GM12878 (cell line): ENCODE measurements at regions not wholly inside any gene's neighbourhood (a gene's known extent, or its start where the extent isn't known, plus 50 kb on each side); places are given as distances from the start of the nearest gene placed in this dataset.

Source experiments
- ATAC-seq: fragments of 200-7000 bp; cut with Tn5 transposase; 3 replicates; pipeline ENCODE4 v1.9.1; 2020; ENCODE audit warnings: mild to moderate bottlenecking, moderate library complexity
- BruUV-seq: library from RNA; stranded (reverse); fragments of 400-500 nt; replicated peaks from 2 replicates; lab custom pipeline; 2021; lab: Mats Ljungman, UMichigan
- CTCF ChIA-PET: fragments of 300-600 bp; sonication (Branson Sonifier 250); formaldehyde crosslinking; extraction: SDS; loops from one replicate; lab custom pipeline; 2021; ENCODE audit warnings: inconsistent platforms; lab: Yijun Ruan, JAX
- POLR2A ChIA-PET: fragments of 350-600 bp; formaldehyde crosslinking; extraction: SDS; loops from one replicate; lab custom pipeline; 2021; ENCODE audit warnings: inconsistent platforms; lab: Charles Lee
- RAD21 ChIA-PET: fragments of 300-600 bp; sonication (Branson Sonifier 250); formaldehyde crosslinking; loops from one replicate; lab custom pipeline; 2023; ENCODE audit warnings: antibody characterized with exemption; ENCODE audit not compliant: unreplicated experiment; lab: Charles Lee
- SMC1A ChIA-PET: fragments of 300-600 bp; sonication (Branson Sonifier 250); formaldehyde crosslinking; loops from one replicate; lab custom pipeline; 2023; ENCODE audit not compliant: unreplicated experiment, uncharacterized antibody; lab: Charles Lee
- DNase-seq: peaks from one replicate; pipeline ENCODE4 v3.0.0-alpha.2; 2011; ENCODE audit warnings: low read depth, low spot score
- FAIRE-seq: peaks from 3 replicates; lab custom pipeline; 2011; peaks lifted over from hg19 to GRCh38; lab: Jason Lieb, UNC
- H2AFZ ChIP-seq: 2 replicates; pipeline ENCODE4 v1.6.0; 2011; ENCODE audit warnings: low read depth, low read length, control low read depth; ENCODE audit not compliant: control insufficient read depth
- H3K27ac ChIP-seq: 2 replicates; pipeline ENCODE4 v1.5.1; 2011; ENCODE audit warnings: control low read depth; ENCODE audit not compliant: control insufficient read depth, insufficient read depth
- H3K27me3 ChIP-seq, 2 experiments: replicated peaks in 1 of 2; 2 replicates each; pipeline versions ENCODE4 v1.6.0 to v1.6.1; 2011; ENCODE audit warnings: low read length in 1 of 2; ENCODE audit not compliant: control insufficient read depth in 2 of 2, insufficient read depth in 2 of 2
- H3K36me3 ChIP-seq, 2 experiments: 2 replicates each; pipeline ENCODE4 v1.5.1; 2011; ENCODE audit warnings: low read length in 1 of 2; ENCODE audit not compliant: control insufficient read depth in 2 of 2, insufficient read depth in 2 of 2
- H3K4me1 ChIP-seq: 2 replicates; pipeline ENCODE4 v1.6.1; 2011; ENCODE audit warnings: mild to moderate bottlenecking, low read length, moderate library complexity, mixed read lengths; ENCODE audit not compliant: control insufficient read depth, insufficient read depth
- H3K4me2 ChIP-seq: 2 replicates; pipeline ENCODE4 v1.6.0; 2011; ENCODE audit warnings: control low read depth; ENCODE audit not compliant: control insufficient read depth, insufficient read depth
- H3K4me3 ChIP-seq: fragments of 200-600 bp; sonication (generic); 2 replicates; pipeline ENCODE4 v1.5.1; 2016
- H3K79me2 ChIP-seq: 2 replicates; pipeline ENCODE4 v1.6.0; 2011; ENCODE audit warnings: low read length; ENCODE audit not compliant: control insufficient read depth, insufficient read depth
- H3K9ac ChIP-seq: 2 replicates; pipeline ENCODE4 v1.8.0; 2011; ENCODE audit warnings: low read length, control low read depth, mixed read lengths; ENCODE audit not compliant: control insufficient read depth, insufficient read depth
- H3K9me3 ChIP-seq: replicated peaks from 3 replicates; pipeline ENCODE4 v1.5.1; 2011; ENCODE audit warnings: mild to moderate bottlenecking, low read length; ENCODE audit not compliant: control insufficient read depth, insufficient read depth
- H4K20me1 ChIP-seq: 2 replicates; pipeline ENCODE4 v1.6.0; 2011; ENCODE audit not compliant: control insufficient read depth, insufficient read depth
- CBX5 ChIP-seq: sonication (generic); IDR thresholded peaks from 2 replicates; pipeline ENCODE4 v1.6.1; 2016; ENCODE audit warnings: low read depth, moderate library complexity, mild to moderate bottlenecking, inconsistent platforms
- CHD4 ChIP-seq: fragments of 200-600 bp; sonication (generic); IDR thresholded peaks from 2 replicates; pipeline ENCODE4 v1.6.1; 2016; ENCODE audit warnings: mild to moderate bottlenecking
- EZH2 ChIP-seq: IDR thresholded peaks from 2 replicates; pipeline ENCODE4 v1.6.1; 2012; ENCODE audit warnings: low read depth, mild to moderate bottlenecking, control low read depth, inconsistent platforms, low read length, borderline replicate concordance; ENCODE audit not compliant: control insufficient read depth
- HDGF ChIP-seq: fragments of 450-650 bp; IDR thresholded peaks from 2 replicates; pipeline ENCODE4 v1.6.1; 2016; ENCODE audit warnings: antibody characterized with exemption
- MEF2A ChIP-seq: IDR thresholded peaks from 2 replicates; pipeline ENCODE4 v1.6.1; 2011; ENCODE audit warnings: low read depth, mild to moderate bottlenecking, low read length, moderate library complexity; ENCODE audit not compliant: insufficient read depth
- MTA3 ChIP-seq: IDR thresholded peaks from 2 replicates; pipeline ENCODE4 v1.6.1; 2012; ENCODE audit warnings: low read length, inconsistent platforms, borderline replicate concordance
- MYB ChIP-seq: fragments of 150-350 bp; IDR thresholded peaks from 2 replicates; pipeline ENCODE4 v1.6.1; 2014; ENCODE audit warnings: mild to moderate bottlenecking, low read depth, low read length, borderline replicate concordance
- NFYA ChIP-seq: IDR thresholded peaks from 2 replicates; pipeline ENCODE4 v1.6.1; 2011; ENCODE audit warnings: low read depth, mild to moderate bottlenecking, low read length, improper control_type of control experiment, borderline replicate concordance
- RELA ChIP-seq: fragments of 450-650 bp; IDR thresholded peaks from 2 replicates; pipeline ENCODE4 v1.8.0; 2014; ENCODE audit warnings: borderline replicate concordance; ENCODE audit not compliant: partially characterized antibody
- ZBTB40 ChIP-seq: fragments of 450-650 bp; IDR thresholded peaks from 2 replicates; pipeline ENCODE4 v1.6.1; 2016; ENCODE audit warnings: mild to moderate bottlenecking, moderate library complexity, borderline replicate concordance
- WGBS: methylation state at CpG from one replicate; pipeline ENCODE4 v1.1.6; 2016; ENCODE audit warnings: low lambda C conversion rate; ENCODE audit not compliant: insufficient replicate concordance, insufficient coverage; ENCODE audit errors: missing lambda C conversion rate; 5-methylcytosine and 5-hydroxymethylcytosine counted together
- in situ Hi-C: fragments of 300-500 bp; cut with MboI; formaldehyde crosslinking; loops from 9 replicates; pipeline ENCODE4 v1.14.3; 2018; ENCODE audit warnings: mixed read lengths
- intact Hi-C: fragments of 100-400 bp; cut with micrococcal nuclease; formaldehyde crosslinking; loops from one replicate; pipeline ENCODE4 v1.14.2; 2022; ENCODE audit not compliant: unreplicated experiment
- TF ChIP-seq, protein P1 (sequence below): fragments of 450-650 bp; IDR thresholded peaks from 2 replicates; pipeline ENCODE4 v1.6.1; 2017; ENCODE audit warnings: borderline replicate concordance
- TF ChIP-seq, protein P2 (sequence below): fragments of 450-650 bp; IDR thresholded peaks from 2 replicates; pipeline ENCODE4 v1.6.1; 2014; ENCODE audit warnings: mild to moderate bottlenecking
- TF ChIP-seq, protein P3 (sequence below): IDR thresholded peaks from 2 replicates; pipeline ENCODE4 v1.6.1; 2011; ENCODE audit warnings: mild to moderate bottlenecking, low read depth, low read length, moderate library complexity; ENCODE audit not compliant: insufficient replicate concordance

DNA sequence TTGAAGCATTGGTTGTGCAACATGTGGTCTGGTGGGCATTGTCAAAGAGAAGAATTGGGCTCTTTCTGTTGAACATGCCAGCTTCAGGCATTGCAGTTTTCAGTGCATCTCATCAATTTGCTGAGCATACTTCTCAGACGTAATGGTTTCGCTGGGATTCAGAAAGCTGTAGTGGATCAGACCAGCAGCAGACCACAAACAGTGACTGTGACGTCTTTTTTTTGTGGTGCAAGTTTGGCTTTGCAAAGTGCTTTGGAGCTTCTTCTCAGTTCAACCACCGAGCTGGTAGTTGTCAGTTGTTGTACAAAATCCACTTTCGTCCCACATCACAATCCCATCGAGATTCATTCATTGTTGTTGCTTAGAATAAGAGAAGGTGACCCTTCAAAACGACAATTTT lies 84.5 kb downstream of the NPAP1 start:
- H4K20me1 ChIP-seq: no peaks in the 10 kb centered on the region
- no peaks in the 10 kb centered on the region for H3K4me1 ChIP-seq
- ATAC-seq (no peak), FAIRE-seq (no peak), DNase-seq (no peak)
- no peak overlapping the region for H2AFZ ChIP-seq
- CTCF ChIA-PET: no interaction called here
- no TSS peak for BruUV-seq
- 21% methylated on average over 7 of the region's 7 CpGs for WGBS
- intact Hi-C loops: loop anchor here (5.0 kb wide), 1 partner anchor 677 kb away; the partner anchor contains the start of gene UBE3A
- H3K9ac ChIP-seq: no peak overlapping the region
- no peak overlapping the region for H3K4me2 ChIP-seq
- no peak overlapping the region for H3K4me3 ChIP-seq
- no peaks in the 10 kb centered on the region for H3K79me2 ChIP-seq
- H3K36me3 ChIP-seq: no peaks in the 10 kb centered on the region
- H3K27ac ChIP-seq: no peak overlapping the region
- RAD21 ChIA-PET: no interaction called here
- POLR2A ChIA-PET: no interaction called here
- in situ Hi-C loops: no loop called here
- SMC1A ChIA-PET: no interaction called here
- H3K27me3 ChIP-seq: no peaks in the 10 kb centered on the region
- TF ChIP-seq MEF2A (no peak), ZBTB40 (no peak), RELA (no peak), MTA3 (no peak), NFYA (no peak), CHD4 (no peak), HDGF (no peak), EZH2 (no peak), MYB (no peak), CBX5 (no peak)
- TF ChIP-seq, protein P1, sequence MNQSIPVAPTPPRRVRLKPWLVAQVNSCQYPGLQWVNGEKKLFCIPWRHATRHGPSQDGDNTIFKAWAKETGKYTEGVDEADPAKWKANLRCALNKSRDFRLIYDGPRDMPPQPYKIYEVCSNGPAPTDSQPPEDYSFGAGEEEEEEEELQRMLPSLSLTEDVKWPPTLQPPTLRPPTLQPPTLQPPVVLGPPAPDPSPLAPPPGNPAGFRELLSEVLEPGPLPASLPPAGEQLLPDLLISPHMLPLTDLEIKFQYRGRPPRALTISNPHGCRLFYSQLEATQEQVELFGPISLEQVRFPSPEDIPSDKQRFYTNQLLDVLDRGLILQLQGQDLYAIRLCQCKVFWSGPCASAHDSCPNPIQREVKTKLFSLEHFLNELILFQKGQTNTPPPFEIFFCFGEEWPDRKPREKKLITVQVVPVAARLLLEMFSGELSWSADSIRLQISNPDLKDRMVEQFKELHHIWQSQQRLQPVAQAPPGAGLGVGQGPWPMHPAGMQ: no peak
- TF ChIP-seq, protein P2, sequence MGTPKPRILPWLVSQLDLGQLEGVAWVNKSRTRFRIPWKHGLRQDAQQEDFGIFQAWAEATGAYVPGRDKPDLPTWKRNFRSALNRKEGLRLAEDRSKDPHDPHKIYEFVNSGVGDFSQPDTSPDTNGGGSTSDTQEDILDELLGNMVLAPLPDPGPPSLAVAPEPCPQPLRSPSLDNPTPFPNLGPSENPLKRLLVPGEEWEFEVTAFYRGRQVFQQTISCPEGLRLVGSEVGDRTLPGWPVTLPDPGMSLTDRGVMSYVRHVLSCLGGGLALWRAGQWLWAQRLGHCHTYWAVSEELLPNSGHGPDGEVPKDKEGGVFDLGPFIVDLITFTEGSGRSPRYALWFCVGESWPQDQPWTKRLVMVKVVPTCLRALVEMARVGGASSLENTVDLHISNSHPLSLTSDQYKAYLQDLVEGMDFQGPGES: no peak
- TF ChIP-seq, protein P3, sequence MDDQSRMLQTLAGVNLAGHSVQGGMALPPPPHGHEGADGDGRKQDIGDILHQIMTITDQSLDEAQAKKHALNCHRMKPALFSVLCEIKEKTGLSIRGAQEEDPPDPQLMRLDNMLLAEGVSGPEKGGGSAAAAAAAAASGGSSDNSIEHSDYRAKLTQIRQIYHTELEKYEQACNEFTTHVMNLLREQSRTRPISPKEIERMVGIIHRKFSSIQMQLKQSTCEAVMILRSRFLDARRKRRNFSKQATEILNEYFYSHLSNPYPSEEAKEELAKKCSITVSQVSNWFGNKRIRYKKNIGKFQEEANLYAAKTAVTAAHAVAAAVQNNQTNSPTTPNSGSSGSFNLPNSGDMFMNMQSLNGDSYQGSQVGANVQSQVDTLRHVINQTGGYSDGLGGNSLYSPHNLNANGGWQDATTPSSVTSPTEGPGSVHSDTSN: no peak
- H3K9me3 ChIP-seq: no peaks in the 10 kb centered on the region; the same call in 2 of the 3 replicates
